Subcutaneous abdominal adipose tissue (tissue), 5 donors: ENCODE measurements at regions not wholly inside any gene's neighbourhood (a gene's known extent, or its start where the extent isn't known, plus 50 kb on each side); places are given as distances from the start of the nearest gene placed in this dataset.

Experiments used
- H3K27ac ChIP-seq: one replicate; pipeline ENCODE4 v1.7.0; 2013; ENCODE audit warnings: low read depth, mild to moderate bottlenecking, inconsistent platforms, low read length, moderate library complexity
- H3K27me3 ChIP-seq, 5 donors: one replicate each; pipeline ENCODE4 v1.7.0; 2013; ENCODE audit warnings: low read length in 5 of 5, inconsistent platforms in 1 of 5; ENCODE audit not compliant: control insufficient read depth in 5 of 5, insufficient read depth in 4 of 5
- H3K36me3 ChIP-seq, 5 donors: one replicate each; pipeline ENCODE4 v1.7.0; 2013; ENCODE audit warnings: low read length in 5 of 5; ENCODE audit not compliant: control insufficient read depth in 5 of 5, insufficient read depth in 5 of 5
- H3K4me1 ChIP-seq, 5 donors: one replicate each; pipeline ENCODE4 v1.7.0; 2013; ENCODE audit warnings: low read length in 5 of 5, mild to moderate bottlenecking in 3 of 5, moderate library complexity in 1 of 5; ENCODE audit not compliant: control insufficient read depth in 5 of 5, insufficient read depth in 5 of 5
- H3K4me3 ChIP-seq, 5 donors: one replicate each; pipeline ENCODE4 v1.7.0; 2013; ENCODE audit warnings: low read length in 5 of 5, low read depth in 1 of 5
- H3K9ac ChIP-seq, 5 donors: one replicate each; pipeline ENCODE4 v1.7.0; 2013; ENCODE audit warnings: low read length in 5 of 5, mild to moderate bottlenecking in 4 of 5, moderate library complexity in 3 of 5
- H3K9me3 ChIP-seq, 5 donors: one replicate each; pipeline ENCODE4 v1.7.0; 2013; ENCODE audit warnings: low read length in 5 of 5; ENCODE audit not compliant: control insufficient read depth in 5 of 5
- donor health status: healthy.
- donor health status: healthy.
- donor health status: healthy.
- donor health status: healthy.
- donor health status: healthy.

- peaks cover 0 to 7% (median 3%) of the 10 kb centered on the region in 5 donors for H3K9me3 ChIP-seq
- peaks cover 0 to 6% (median 0%) of the 10 kb centered on the region in 5 donors for H3K4me1 ChIP-seq
- peaks cover 0 to 3% (median 0%) of the 10 kb centered on the region in 5 donors for H3K27me3 ChIP-seq
- no peak overlapping the region for H3K4me3 ChIP-seq
- no peak overlapping the region for H3K9ac ChIP-seq
- peak overlapping the region; percentile 52 for H3K27ac ChIP-seq
- H3K36me3 ChIP-seq, result no peaks in the 10 kb centered on the region
These were observed 134.3 kb upstream of the AP1S2 start for GRCh38 chrX:15988661-15989603.

- Histone ChIP-seq H3K27ac (no peak overlapping the region), H3K27me3 (peaks cover 0 to 6% (median 5%) of the 10 kb centered on the region in 5 donors), H3K4me3 (no peak overlapping the region), H3K4me1 (peaks cover 0 to 6% (median 0%) of the 10 kb centered on the region in 5 donors), H3K36me3 (no peaks in the 10 kb centered on the region), H3K9me3 (peaks cover 0 to 3% (median 2%) of the 10 kb centered on the region in 5 donors), H3K9ac (no peak overlapping the region)
These were observed 131.3 kb upstream of the AP1S2 start for GRCh38 chrX:15985937-15986336.

- Histone ChIP-seq H3K9me3 (peaks cover 0 to 3% (median 2%) of the 10 kb centered on the region in 5 donors), H3K9ac (no peak overlapping the region), H3K36me3 (no peaks in the 10 kb centered on the region), H3K4me1 (no peaks in the 10 kb centered on the region), H3K4me3 (no peak overlapping the region), H3K27me3 (peaks cover 2 to 6% (median 5%) of the 10 kb centered on the region in 5 donors), H3K27ac (no peak overlapping the region)
These were observed 128.4 kb upstream of the AP1S2 start for GRCh38 chrX:15983034-15983433.

- Histone ChIP-seq H3K4me1 (peaks cover 0 to 13% (median 9%) of the 10 kb centered on the region in 5 donors), H3K27ac (no peak overlapping the region), H3K9me3 (no peaks in the 10 kb centered on the region), H3K9ac (no peak overlapping the region), H3K27me3 (peaks cover 2 to 10% (median 5%) of the 10 kb centered on the region in 5 donors), H3K4me3 (no peak overlapping the region), H3K36me3 (no peaks in the 10 kb centered on the region)
These were observed 123.0 kb upstream of the AP1S2 start for GRCh38 chrX:15977644-15978043.

GRCh38 chrX:15976396-15976795 is 121.8 kb upstream of the AP1S2 start:
- no peak overlapping the region for H3K4me3 ChIP-seq
- peaks cover 0 to 8% (median 3%) of the 10 kb centered on the region in 5 donors for H3K27me3 ChIP-seq
- H3K9ac ChIP-seq, result no peak overlapping the region
- no peaks in the 10 kb centered on the region for H3K9me3 ChIP-seq
- peaks cover 0 to 13% (median 9%) of the 10 kb centered on the region in 5 donors for H3K4me1 ChIP-seq
- H3K27ac ChIP-seq, result no peak overlapping the region
- H3K36me3 ChIP-seq, result no peaks in the 10 kb centered on the region

GRCh38 chrX:15973946-15974345 is 119.3 kb upstream of the AP1S2 start:
- H3K4me1 ChIP-seq, result peaks cover 0 to 13% (median 9%) of the 10 kb centered on the region in 5 donors
- H3K9me3 ChIP-seq, result no peaks in the 10 kb centered on the region
- H3K4me3 ChIP-seq, result no peak overlapping the region
- H3K9ac ChIP-seq, result no peak overlapping the region
- no peaks in the 10 kb centered on the region for H3K36me3 ChIP-seq
- H3K27ac ChIP-seq, result no peak overlapping the region
- peaks cover 0 to 8% (median 3%) of the 10 kb centered on the region in 5 donors for H3K27me3 ChIP-seq

GRCh38 chrX:15973299-15973698 is 118.7 kb upstream of the AP1S2 start:
- H3K9me3 ChIP-seq, result no peaks in the 10 kb centered on the region
- H3K4me3 ChIP-seq, result no peak overlapping the region
- peaks cover 0 to 13% (median 9%) of the 10 kb centered on the region in 5 donors for H3K4me1 ChIP-seq
- no peaks in the 10 kb centered on the region for H3K36me3 ChIP-seq
- no peak overlapping the region for H3K27ac ChIP-seq
- H3K9ac ChIP-seq, result no peak overlapping the region
- H3K27me3 ChIP-seq, result peaks cover 0 to 8% (median 3%) of the 10 kb centered on the region in 5 donors

- H3K9me3 ChIP-seq, result no peaks in the 10 kb centered on the region
- H3K4me3 ChIP-seq, result no peak overlapping the region
- H3K9ac ChIP-seq, result no peak overlapping the region
- H3K27ac ChIP-seq, result no peak overlapping the region
- H3K27me3 ChIP-seq, result peaks cover 0 to 7% (median 2%) of the 10 kb centered on the region in 5 donors
- no peaks in the 10 kb centered on the region for H3K36me3 ChIP-seq
- H3K4me1 ChIP-seq, result peaks cover 0 to 9% (median 8%) of the 10 kb centered on the region in 5 donors
These were observed 117.1 kb upstream of the AP1S2 start for GRCh38 chrX:15971696-15972095.

GRCh38 chrX:15963858-15964257 is 109.2 kb upstream of the AP1S2 start:
- H3K4me3 ChIP-seq, result no peak overlapping the region
- no peak overlapping the region for H3K9ac ChIP-seq
- H3K27me3 ChIP-seq, result peaks cover 0 to 10% (median 7%) of the 10 kb centered on the region in 5 donors
- H3K27ac ChIP-seq, result no peak overlapping the region
- H3K9me3 ChIP-seq, result no peaks in the 10 kb centered on the region
- no peaks in the 10 kb centered on the region for H3K4me1 ChIP-seq
- no peaks in the 10 kb centered on the region for H3K36me3 ChIP-seq

GRCh38 chrX:15960237-15960636 is 105.6 kb upstream of the AP1S2 start:
- H3K4me3 ChIP-seq, result no peak overlapping the region
- no peak overlapping the region for H3K27ac ChIP-seq
- no peaks in the 10 kb centered on the region for H3K9me3 ChIP-seq
- H3K9ac ChIP-seq, result no peak overlapping the region
- peaks cover 0 to 6% (median 3%) of the 10 kb centered on the region in 5 donors for H3K27me3 ChIP-seq
- no peaks in the 10 kb centered on the region for H3K4me1 ChIP-seq
- no peaks in the 10 kb centered on the region for H3K36me3 ChIP-seq
